Loucy (cell line): ENCODE measurements at regions not wholly inside any gene's neighbourhood (a gene's known extent, or its start where the extent isn't known, plus 50 kb on each side); places are given as distances from the start of the nearest gene placed in this dataset.

Experiments used
- CTCF ChIP-seq: fragments of 200-600 bp; sonication (generic); conservative IDR thresholded peaks from 2 replicates; pipeline ENCODE4 v1.5.1; 2014; ENCODE audit warnings: mild to moderate bottlenecking, antibody characterized with exemption, low read length
- EZH2phosphoT487 ChIP-seq: fragments of 200-600 bp; IDR thresholded peaks from 2 replicates; pipeline ENCODE4 v1.6.1; 2018; ENCODE audit warnings: antibody characterized with exemption, mild to moderate bottlenecking, moderate library complexity, borderline replicate concordance

GRCh38 chr15:39478996-39479395 is 101.9 kb upstream of the THBS1 start:
- TF ChIP-seq CTCF, result no peak
- TF ChIP-seq EZH2phosphoT487, result no peak
